NCI-H1436 treated with DMSO at 0.1 percent for 48 hours (cell line): ENCODE measurements at regions not wholly inside any gene's neighbourhood (a gene's known extent, or its start where the extent isn't known, plus 50 kb on each side); places are given as distances from the start of the nearest gene placed in this dataset.
"Not testable (repeated sequence)": the region's sequence is repeated elsewhere in the genome, so short reads cannot be mapped to it uniquely, and the experiment has no call there.

ENCODE experiments used
- DNase-seq: peaks from one replicate; lab custom pipeline; 2025; lab: John Stamatoyannopoulos, UW

DNA sequence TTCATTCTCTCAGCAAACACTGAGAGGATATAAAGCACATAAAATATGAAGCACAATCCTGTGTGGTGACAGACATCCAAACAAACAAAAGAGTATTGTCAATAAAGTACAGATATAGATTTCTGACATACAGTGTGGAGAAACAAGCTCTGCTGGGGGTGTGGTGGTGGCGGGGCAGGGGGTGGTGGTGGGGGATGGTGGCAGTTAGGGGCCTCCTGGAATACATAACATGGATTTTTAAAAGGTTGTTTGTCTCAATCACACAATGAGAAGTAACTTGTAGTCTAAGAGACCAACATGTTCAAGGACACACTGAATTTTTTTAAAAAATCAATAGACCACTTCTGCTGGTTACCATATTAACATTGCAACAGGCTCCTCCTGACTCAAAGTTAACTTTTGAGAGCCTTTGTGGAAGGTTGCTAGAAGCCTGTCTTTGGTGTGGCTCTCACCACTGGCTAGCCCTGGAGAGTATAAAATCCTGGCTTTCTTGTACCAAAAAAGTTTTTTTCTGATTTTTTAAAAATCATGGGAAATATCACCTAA is 1197.4 kb downstream of the SUCLG1 start:
- DNase-seq = no peak

DNA sequence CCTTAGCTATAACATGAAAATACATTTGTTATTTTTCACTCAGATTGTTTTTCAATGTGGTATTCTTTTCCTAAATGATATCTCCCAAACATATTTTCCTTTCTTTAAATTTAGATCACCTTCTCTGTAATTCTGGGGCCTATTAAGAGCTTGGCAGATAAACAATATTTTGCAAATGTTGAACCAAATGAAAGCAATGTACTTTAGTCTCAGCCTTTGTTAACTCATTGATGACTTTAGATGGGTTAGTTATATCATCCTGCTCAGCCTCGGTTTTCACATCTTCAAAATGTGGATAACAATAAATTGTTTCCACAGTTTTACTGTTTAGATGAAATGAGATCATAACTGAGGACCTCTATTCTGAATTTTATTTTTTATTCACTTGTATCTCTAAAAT is 1205.2 kb downstream of the SUCLG1 start:
- no peak for DNase-seq

DNA sequence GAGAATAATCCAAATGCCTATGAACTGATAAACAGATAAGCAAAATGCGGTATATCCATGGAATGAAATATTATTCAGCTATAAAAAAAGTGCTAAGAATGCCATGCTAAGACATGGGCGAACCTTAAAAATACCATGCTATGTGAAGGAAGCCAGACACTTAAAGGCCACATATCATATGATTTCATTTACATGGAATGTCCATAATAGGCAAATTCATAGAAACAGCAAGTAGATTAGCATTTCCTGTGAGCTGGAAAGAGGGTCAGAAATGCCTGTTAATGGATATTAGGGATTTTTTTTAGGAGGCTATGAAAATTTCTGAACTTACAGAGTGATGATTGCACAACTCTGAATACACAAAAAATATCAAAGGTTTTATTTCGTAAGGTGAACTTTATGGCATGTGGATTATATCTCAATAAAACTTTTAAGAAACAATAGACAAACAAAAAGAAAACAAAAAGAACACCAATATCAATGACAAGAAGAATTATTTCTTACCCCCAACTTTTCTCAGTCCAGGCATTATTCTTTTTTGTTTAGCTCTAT is 1207.7 kb downstream of the SUCLG1 start:
- DNase-seq = no peak

DNA sequence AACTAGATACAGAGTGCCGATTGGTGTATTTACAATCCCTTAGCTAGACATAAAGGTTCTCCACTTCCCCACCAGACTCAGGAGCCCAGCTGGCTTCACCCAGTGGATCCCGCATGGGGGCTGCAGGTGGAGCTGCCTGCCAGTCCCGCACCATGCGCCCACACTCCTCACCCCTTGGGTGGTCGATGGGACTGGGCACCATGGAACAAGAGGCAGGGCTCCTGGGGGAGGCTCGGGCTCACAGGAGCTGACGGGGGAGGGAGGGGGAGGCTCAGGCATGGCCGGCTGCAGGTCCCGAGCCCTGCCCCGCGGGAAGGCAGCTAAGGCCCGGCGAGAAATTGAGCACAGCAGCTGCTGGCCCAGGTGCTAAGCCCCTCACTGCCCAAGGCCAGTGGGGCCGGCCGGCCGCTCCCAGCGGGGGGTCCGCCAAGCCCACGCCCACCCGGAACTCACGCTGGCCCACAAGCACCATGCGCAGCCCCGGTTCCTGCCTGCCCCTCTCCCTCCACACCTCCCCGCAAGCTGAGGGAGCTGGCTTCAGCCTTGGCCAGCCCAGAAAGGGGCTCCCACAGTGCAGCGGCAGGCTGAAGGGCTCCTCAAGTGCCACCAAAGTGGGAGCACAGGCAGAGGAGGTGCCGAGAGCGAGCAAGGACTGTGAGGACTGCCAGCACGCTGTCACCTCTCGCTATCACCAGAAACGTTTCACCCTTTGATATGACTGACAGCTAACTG is 1213.1 kb downstream of the SUCLG1 start:
- DNase-seq = not testable (repeated sequence)

DNA sequence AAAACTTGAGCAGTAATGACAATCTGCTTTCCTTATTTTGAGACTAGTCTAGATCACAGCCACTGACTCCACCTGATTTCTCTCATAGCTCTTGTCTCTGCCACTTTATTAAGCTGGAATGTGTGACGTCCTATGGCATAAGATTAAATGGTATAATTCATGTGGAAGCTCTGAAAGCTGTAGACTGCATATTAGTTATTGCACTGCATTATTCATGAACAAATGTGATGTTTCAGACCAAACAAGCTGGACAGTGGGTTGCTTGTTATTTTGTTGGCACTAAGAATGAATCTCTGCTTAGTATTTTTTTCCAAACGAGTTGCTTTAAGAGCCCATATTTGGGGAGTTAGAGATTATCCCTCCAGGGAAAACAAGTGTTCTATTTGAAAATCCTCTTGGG is 1218.5 kb downstream of the SUCLG1 start:
- no peak for DNase-seq

DNA sequence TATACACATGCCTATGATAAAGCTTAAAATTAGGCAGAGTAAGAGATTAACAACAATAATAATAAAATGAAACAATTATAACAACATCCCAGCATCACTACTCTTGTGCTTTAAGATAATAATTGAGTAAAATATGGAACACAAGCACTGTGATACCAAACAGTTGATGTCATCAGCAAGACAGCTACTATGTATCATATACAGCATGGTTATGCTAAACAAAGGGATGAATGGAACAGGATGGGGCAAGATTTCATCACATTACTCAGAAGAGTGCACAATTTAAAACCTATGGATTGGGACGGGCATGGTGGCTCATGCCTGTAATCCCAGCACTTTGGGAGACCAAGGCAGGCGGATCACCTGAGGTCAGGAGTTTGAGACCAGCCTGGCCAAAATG is 1221.0 kb downstream of the SUCLG1 start:
- no peak for DNase-seq

DNA sequence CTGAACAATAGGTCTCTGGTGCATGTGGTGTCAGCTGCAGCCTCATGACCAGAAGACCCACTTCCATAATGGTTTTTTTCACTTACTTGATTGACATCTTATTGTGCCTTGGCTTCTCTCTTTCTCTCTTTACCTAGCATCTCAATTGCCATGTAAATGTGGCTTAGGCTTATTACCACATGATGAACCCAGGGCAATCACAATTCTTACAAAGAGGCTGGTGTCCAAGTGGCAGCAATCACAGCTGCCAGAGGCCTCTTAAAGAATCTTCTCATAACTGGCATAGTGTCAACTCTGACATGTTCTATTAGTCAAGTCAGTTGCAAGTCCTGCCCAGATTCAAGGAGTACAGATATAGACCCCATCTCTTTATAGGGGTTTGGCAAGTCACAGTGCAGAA is 1224.8 kb downstream of the SUCLG1 start:
- DNase-seq = no peak

DNA sequence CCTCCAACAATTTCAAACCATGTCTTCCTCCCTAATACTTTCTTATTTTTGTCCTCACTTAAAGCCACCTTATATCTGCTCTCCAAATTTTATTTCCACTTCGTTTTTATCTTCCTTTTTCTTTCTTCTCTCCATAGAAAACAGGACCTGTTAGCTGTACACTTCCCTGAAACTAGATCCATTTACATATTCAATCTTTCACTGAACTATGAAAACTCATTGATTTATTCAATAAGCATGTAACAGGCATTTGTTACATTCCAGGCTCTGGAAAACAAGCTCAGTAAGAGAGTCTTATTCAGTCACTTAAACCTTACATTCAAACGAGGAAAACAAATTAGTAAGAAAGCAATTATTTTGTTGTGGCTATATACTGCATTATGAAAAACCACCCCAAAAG is 1225.3 kb downstream of the SUCLG1 start:
- no peak for DNase-seq

DNA sequence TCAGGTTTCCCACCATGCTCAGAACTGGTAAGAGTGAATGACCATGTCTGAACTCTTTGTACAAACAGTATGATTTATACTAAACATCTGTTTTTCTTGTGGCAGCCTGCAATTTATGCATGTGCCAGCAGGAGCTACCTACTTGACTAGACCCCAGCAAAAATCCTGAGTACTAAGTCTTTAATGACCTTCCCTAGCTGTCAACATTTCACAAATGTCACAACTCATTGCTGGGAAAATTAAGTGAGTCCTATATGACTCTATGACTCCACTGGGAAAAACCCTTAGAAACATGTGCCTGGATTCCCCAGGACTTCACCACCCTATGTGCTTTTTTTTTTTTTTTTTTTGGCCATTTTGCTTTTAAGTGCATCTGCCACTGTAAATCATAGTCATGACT is 1225.8 kb downstream of the SUCLG1 start:
- DNase-seq = no peak

DNA sequence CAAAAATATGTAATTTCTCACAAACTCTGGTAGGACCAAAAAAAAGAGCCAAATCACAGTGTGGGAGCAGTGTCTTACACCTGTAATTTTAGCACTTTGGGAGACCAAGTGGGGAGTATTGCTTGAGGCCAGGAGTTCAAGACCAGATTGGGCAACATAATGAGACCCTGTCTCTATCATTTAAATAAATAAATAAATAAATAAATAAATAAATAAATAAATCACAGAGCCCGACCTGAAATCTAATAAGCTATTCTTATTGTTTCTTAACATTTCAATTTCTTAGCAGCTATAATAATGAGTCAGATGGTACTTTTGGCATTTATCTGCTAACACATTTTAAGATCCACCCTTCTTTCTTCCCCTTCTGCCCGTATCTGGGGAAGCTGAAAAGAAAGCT is 1229.6 kb downstream of the SUCLG1 start:
- DNase-seq = no peak

DNA sequence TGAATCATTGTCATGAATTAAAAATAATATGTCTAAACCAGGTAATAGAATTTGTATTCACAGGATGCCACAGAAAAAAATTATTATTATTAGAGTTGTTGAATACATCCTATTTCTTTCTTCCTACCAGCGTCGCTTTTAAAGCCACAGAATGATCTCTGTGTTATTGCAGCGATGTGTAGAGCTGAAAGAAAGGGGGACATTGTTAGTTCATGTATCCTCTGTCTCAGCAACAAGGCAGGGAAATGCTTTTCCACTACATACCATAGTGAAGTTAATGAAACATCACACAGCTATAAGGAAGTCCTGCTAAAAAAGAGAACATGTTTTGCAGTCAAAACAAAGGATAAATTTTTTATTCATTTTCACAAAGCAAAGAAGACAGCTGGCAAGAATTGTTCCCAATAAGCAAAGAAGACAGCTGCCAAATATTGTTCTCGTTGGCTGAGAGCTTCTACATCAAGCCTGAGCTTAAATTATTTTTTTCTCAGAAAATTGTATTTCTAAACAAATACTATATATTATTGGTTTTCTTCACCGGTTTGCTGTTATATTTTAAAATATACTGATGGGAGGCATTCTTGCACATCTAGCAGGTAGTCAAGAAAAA is 1234.4 kb downstream of the SUCLG1 start:
- no peak for DNase-seq

DNA sequence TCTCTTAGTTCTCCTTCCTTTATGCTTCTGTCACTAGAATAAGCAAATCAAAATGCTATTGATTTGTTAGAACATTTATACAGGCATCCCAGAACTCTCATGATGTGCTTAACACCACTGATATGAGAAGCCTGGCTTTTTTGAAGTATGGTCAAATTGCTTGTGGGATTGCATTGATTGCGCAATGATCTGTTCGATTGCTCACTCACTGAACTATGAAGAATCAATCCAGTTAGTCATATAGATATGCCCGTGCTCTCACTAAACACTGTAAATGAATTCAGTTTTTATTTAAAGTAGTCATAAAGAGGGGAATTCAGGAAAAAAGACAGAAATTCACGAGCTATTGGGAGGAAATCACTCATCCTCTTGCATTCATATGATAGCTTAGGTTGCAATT is 1237.8 kb downstream of the SUCLG1 start:
- no peak for DNase-seq

DNA sequence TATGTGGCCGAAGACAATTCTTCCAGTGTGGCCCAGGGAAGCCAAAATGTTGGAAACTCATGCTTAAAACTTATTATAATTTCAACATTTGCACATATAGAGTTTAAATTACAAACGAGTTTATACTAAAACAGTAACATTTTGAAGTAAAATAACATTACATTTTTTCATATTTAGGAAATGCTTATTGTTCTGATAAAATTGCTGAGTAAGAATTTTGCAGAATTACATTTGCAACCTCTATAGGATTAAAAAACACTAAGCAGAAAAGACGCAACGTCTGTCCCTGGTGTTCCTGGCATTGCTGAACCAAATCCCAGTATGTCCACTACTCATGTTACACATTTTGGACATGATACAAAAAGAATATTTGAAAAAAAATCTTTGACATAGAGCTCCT is 1241.2 kb downstream of the SUCLG1 start:
- DNase-seq = no peak

DNA sequence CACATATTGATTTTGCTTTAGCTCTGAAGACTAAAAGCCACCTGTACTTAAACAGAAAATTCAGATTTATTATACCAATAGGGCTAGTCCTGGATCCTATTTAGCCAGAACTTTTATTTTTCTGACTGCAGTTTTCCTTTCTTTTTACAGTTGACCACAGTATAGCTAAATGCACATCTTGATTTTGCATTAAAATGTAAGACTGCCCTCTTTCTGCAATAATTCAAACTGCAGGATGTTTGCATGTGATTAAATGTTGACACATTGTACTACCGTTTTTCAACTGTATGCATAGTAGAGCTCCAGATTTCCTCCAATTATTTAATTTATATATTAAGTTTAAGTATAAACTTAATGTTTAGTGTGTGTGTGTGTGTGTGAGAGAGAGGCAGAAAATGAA is 1262.9 kb downstream of the SUCLG1 start:
- no peak for DNase-seq

DNA sequence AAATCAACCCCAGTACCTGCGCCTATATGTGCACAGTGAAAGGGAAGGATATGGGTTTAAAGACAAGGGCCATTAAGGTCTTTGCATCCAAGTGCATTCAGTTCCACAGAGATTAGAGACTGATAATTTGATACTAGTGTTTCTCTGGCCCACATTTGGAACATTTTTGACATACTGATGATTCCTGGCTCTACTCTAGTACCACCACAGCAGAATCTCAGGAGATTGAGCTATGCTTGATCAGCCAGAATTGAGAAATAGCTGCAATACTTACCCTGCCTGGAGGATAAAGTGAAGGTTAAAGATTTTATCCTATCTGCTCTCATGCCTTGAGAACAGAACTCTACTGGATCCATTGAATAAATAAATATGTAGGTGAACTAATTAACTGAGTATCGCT is 1267.8 kb downstream of the SUCLG1 start:
- DNase-seq = no peak

DNA sequence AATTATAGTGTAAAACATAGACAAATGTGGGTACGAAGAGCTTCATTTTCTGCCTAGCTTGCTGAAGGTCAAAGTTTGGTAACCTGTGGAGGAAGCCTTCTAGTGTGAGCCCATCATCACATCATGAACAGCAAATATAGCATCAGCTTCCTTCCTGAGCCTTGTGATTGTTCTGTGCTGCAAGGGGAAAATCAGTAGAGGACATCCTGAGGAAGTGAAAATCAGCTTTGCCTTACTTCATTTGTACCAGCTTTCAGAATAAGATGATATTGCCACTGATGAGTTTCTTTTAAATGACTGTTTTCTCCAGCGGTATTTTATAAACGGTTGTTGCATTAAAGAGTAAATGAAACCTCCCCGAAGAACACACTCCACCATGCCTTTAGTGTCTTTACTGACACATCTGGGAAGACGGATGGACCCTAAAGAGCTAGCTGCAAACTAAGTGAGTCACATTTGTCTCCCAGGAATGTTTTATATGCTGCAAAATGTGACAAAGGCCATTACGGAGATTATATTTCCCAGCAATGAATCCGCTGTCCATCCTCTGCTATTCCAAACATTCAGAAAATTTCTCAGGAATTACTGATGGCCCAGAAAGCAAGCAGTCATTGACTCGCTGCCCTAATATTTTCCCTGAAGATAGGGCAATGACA is 1272.8 kb downstream of the SUCLG1 start:
- no peak for DNase-seq

DNA sequence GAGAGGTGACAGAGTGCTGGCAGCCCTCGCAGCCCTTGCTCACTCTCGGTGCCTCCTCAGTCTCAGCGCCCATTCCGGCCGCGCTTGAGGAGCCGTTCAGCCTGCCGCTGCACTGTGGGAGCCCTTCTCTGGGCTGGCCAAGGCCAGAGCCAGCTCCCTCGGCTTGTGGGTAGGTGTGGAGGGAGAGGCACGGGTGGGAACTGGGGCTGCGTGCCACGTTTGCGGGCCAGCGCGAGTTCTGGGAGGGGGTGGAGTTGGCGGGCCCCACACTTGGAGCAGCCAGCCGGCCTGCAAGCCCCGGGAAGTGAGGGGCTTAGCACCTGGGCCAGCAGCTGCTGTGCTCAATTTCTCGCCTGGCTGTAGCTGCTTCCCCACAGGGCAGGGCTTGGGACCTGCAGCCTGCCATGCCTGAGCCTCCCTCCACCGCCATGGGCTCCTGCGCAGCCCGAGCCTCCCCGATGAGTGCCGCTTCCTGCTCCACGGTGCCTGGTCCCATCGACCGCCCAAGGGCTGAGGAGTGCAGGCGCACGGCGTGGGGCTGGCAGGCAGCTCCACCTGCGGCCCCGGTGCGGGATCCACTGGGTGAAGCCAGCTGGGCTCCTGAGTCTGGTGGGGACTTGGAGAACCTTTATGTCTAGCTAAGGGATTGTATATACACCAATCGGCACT is 1278.1 kb downstream of the SUCLG1 start:
- DNase-seq = not testable (repeated sequence)

DNA sequence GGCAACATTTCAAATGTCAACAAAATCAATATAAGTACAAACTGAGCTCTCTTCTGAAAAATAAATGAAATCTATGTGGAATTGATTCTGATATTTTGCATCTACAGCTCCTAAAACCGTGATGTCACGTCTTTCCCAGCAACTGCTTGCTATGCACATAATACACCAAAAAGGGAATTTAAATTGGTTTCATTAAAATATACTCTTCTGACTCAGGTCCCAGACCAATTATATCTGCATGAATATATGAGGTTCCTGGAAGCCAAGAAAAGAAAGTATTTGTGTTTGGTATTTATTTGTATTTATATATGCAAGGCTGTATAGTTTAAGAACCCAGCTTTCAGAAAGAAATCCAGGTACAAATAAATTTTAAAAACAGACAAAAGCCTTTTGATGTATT is 1282.5 kb downstream of the SUCLG1 start:
- no peak for DNase-seq

DNA sequence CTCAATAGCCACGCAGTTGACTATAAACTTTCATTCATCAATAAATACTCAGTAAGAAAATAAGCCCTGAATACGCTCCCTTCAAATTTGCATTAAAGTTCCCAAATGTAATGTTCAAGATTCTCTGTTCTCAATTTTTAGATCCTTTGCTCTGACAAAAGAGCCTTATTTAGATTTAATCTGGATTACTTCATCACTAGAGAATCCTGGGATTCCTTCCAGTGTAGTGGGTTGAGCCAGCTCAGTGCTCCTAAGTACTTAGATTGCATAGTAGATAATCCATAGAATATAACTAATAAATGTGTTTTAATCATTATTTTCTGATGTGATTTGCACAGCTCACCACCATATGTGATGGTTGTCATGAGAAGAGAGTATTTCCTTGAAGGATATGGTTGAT is 1286.2 kb downstream of the SUCLG1 start:
- no peak for DNase-seq

DNA sequence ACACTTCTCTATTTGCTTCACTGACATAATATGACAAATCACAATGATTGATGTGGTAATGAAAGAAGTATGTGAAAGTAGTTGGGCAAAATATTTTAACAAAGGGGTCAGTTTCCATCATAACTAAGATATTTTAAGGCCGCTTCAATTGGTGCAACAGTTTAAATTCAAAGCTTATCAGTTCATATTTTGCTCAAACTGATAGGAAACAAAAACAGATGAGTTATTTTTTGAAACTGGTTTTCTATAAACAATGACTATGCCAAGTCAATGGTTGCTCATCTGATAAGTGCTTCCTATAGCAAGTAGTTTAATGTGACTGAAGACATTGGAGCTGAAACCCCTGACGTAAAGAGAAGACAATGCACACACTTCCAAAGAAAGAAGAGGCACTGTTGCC is 1290.7 kb downstream of the SUCLG1 start:
- DNase-seq = no peak

DNA sequence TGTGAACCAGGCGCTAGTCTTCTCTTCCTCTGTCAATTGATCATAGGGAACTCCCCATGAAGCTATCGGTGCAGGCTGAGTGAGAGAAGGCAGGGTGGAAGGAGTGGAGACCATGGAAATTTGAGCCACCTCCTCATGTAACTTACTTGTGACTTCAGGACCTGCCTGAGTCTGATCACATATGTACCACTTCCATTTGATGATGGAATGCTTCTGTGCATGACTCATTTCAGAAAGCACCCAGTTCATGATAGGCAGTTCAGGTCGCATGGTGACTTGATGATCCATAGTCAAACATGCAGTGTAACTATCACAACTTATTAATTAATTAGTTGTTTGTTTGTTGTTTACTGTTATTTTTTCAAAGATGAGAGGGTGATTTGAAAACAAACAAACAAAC is 1296.7 kb downstream of the SUCLG1 start:
- no peak for DNase-seq

DNA sequence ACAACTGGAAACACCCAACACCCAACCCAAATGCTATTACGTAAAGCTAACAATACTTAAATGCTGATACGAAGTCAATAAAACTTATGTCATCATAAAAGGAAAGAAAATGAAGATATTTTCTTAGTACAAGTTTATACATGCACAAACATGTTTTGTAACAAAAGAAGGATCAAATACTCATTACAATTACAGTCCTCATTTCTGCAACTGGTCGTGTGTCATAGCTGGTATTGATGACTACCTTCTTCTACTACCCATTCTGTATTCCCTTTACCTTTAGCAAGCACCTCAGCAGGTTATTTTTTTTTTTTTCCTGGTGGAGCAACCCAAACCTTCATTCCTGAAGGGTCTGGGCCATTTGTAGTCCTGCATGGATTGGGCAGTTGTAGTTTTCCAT is 1298.5 kb downstream of the SUCLG1 start:
- DNase-seq = no peak
